T-cell (primary cell): ENCODE measurements at regions not wholly inside any gene's neighbourhood (a gene's known extent, or its start where the extent isn't known, plus 50 kb on each side); places are given as distances from the start of the nearest gene placed in this dataset.

Experiments used
- ATAC-seq, 4 experiments: fragments of 200-7000 bp in 3 of 4; fragments of 150-1000 bp in 1 of 4; cut with Tn5 transposase; replicated peaks in 1 of 4; 1 replicate in 3 of 4; 2 replicates in 1 of 4; pipeline ENCODE4 v1.10.0; 2021; ENCODE audit warnings: moderate library complexity in 3 of 4, mild to moderate bottlenecking in 2 of 4, moderate number of reproducible peaks in 1 of 4
- CTCF ChIA-PET, 2 donors: fragments of 300-600 bp; sonication (Branson Sonifier 250); formaldehyde crosslinking; loops; one replicate each; lab custom pipeline; 2022; ENCODE audit warnings: antibody characterized with exemption in 2 of 2; lab: Charles Lee
- POLR2A ChIA-PET, 2 donors: fragments of 300-600 bp; sonication (Branson Sonifier 250); formaldehyde crosslinking; loops; one replicate each; lab custom pipeline; 2022; ENCODE audit warnings: antibody characterized with exemption in 2 of 2; lab: Charles Lee
- DNase-seq, 35 experiments: peaks; one replicate each; pipeline versions ENCODE4 v3.0.0 to v3.0.0-alpha.2; 2013 to 2023
- H3K27ac ChIP-seq: one replicate; pipeline ENCODE4 v1.5.1; 2013; ENCODE audit warnings: low read length
- H3K27me3 ChIP-seq, 2 experiments: replicated peaks in 1 of 2; 1 replicate in 1 of 2; 2 replicates in 1 of 2; pipeline versions ENCODE4 v1.6.1 to v1.7.0; 2013; ENCODE audit warnings: low read length in 1 of 2, mixed read lengths in 1 of 2; ENCODE audit not compliant: control insufficient read depth in 2 of 2, insufficient read depth in 2 of 2; ENCODE audit errors: extremely low read depth in 1 of 2
- H3K36me3 ChIP-seq, 2 donors: 1 replicate in 1 of 2; 2 replicates in 1 of 2; pipeline versions ENCODE4 v1.6.1 to v1.7.0; 2013; ENCODE audit warnings: low read length in 1 of 2; ENCODE audit not compliant: control insufficient read depth in 2 of 2, insufficient read depth in 1 of 2; ENCODE audit errors: extremely low read depth in 1 of 2
- H3K4me1 ChIP-seq, 2 experiments: 1 replicate in 1 of 2; 2 replicates in 1 of 2; pipeline versions ENCODE4 v1.6.1 to v1.7.0; 2013; ENCODE audit warnings: low read length in 2 of 2, mixed read lengths in 1 of 2; ENCODE audit not compliant: insufficient read depth in 2 of 2, control insufficient read depth in 1 of 2; ENCODE audit errors: extremely low read depth in 1 of 2
- H3K4me3 ChIP-seq, 2 donors: 1 replicate in 1 of 2; 2 replicates in 1 of 2; pipeline versions ENCODE4 v1.5.1 to v1.7.0; 2013; ENCODE audit warnings: mild to moderate bottlenecking in 2 of 2, low read length in 1 of 2, moderate library complexity in 1 of 2; ENCODE audit not compliant: control insufficient read depth in 1 of 2; ENCODE audit errors: extremely low read depth in 1 of 2
- H3K9me3 ChIP-seq: 2 replicates; pipeline ENCODE4 v1.7.0; 2013
- H3K27ac Mint-ChIP-seq, 2 donors: one replicate each; pipeline ENCODE4 v1.8.0; 2020 to 2021; ENCODE audit warnings: mild to moderate bottlenecking in 2 of 2, mixed read lengths in 2 of 2
- H3K27me3 Mint-ChIP-seq, 2 donors: one replicate each; pipeline ENCODE4 v1.8.0; 2021 to 2022; ENCODE audit warnings: mixed read lengths in 2 of 2
- H3K36me3 Mint-ChIP-seq: one replicate; pipeline ENCODE4 v1.8.0; 2021; ENCODE audit warnings: mixed read lengths
- H3K4me1 Mint-ChIP-seq, 3 donors: one replicate each; pipeline ENCODE4 v1.8.0; 2020 to 2022; ENCODE audit warnings: mixed read lengths in 3 of 3, mild to moderate bottlenecking in 1 of 3
- H3K4me3 Mint-ChIP-seq, 3 donors: one replicate each; pipeline ENCODE4 v1.8.0; 2020 to 2022; ENCODE audit warnings: mild to moderate bottlenecking in 3 of 3, mixed read lengths in 3 of 3, moderate library complexity in 3 of 3
- H3K9me3 Mint-ChIP-seq, 3 donors: one replicate each; pipeline ENCODE4 v1.8.0; 2020 to 2022; ENCODE audit warnings: mixed read lengths in 3 of 3
- whole genome bisulfite sequencing: methylation state at CpG from one replicate; pipeline ENCODE4 v1.1.5; 2013; ENCODE audit warnings: missing lambda C conversion rate; ENCODE audit not compliant: insufficient coverage; 5-methylcytosine and 5-hydroxymethylcytosine counted together

DNA sequence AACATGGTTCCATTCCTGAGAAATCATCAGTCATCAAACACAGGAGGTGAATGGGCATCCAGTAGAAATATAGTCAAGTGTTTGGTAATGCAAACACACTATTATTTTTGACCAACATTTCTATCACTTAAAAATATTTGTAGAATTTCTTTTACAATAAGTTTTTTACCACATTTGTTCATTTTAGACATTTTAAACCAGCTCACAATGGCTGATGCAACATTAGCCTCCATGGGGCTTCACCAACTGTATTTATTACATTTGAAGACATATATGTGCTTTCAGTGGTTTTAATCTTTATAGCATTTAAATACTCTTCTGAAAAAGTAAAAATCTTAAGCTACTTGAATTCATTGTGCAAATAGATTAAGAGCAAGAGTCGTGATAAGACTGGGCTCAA, 1201.4 kb upstream of the TMEM132C start:
- no peaks in the 10 kb centered on the region for H3K36me3 Mint-ChIP-seq
- peaks cover 0 to 2% of the 10 kb centered on the region in 2 donors for H3K27me3 Mint-ChIP-seq
- Histone ChIP-seq H3K4me3 (no peak overlapping the region), H3K27me3 (peaks cover 0 to 7% of the 10 kb centered on the region in 2 experiments), H3K27ac (no peak overlapping the region), H3K9me3 (no peaks in the 10 kb centered on the region), H3K4me1 (no peaks in the 10 kb centered on the region), H3K36me3 (no peaks in the 10 kb centered on the region)
- no peak overlapping the region for H3K27ac Mint-ChIP-seq
- WGBS = no CpG with 5 or more reads among the region's 1 CpG
- no peak for DNase-seq
- no peak for ATAC-seq
- no peak overlapping the region for H3K4me3 Mint-ChIP-seq
- H3K9me3 Mint-ChIP-seq = peaks cover 0 to 6% (median 0%) of the 10 kb centered on the region in 3 donors
- ChIA-PET CTCF (no interaction called here), POLR2A (no interaction called here)
- H3K4me1 Mint-ChIP-seq = no peaks in the 10 kb centered on the region

DNA sequence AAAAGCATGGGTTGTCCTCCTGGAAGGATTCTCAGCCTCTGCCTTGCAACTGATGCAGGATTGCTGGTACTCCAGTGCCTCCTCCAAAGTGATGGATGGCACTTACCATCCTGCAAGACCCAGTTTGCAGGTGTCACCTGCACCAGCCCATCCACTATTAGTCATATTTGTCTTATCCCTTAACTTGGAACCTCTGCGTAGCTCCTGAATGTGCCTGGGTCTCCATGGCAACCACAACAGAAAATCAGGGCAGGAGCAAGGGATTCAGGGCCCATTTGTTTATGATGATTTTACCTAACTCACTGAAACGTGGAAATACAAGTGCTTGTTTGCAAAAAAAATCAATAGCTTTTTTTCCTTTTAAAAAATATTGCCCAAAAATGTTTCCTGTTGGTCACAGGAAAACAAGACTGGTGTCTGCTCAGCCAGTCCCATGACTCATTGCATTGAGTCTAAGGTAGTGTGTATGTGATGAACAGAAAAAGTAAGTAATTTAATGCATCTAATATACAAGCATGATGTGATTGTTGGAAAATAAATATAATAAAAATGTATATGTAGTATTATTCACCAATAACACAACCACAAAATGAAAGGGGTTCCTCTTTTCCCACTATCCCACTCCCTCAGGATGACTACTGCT, 1196.3 kb upstream of the TMEM132C start:
- Mint-ChIP-seq H3K27ac (no peak overlapping the region), H3K4me3 (no peak overlapping the region), H3K4me1 (no peaks in the 10 kb centered on the region), H3K27me3 (peaks cover 5 to 8% of the 10 kb centered on the region in 2 donors), H3K9me3 (no peaks in the 10 kb centered on the region), H3K36me3 (no peaks in the 10 kb centered on the region)
- ChIA-PET POLR2A (no interaction called here), CTCF (no interaction called here)
- 0% methylated on average over 1 of the region's 2 CpGs for WGBS
- H3K4me1 ChIP-seq = no peaks in the 10 kb centered on the region
- no peaks in the 10 kb centered on the region for H3K9me3 ChIP-seq
- no peaks in the 10 kb centered on the region for H3K27me3 ChIP-seq
- DNase-seq (no peak), ATAC-seq (no peak)
- no peak overlapping the region for H3K27ac ChIP-seq
- no peaks in the 10 kb centered on the region for H3K36me3 ChIP-seq
- no peak overlapping the region for H3K4me3 ChIP-seq

DNA sequence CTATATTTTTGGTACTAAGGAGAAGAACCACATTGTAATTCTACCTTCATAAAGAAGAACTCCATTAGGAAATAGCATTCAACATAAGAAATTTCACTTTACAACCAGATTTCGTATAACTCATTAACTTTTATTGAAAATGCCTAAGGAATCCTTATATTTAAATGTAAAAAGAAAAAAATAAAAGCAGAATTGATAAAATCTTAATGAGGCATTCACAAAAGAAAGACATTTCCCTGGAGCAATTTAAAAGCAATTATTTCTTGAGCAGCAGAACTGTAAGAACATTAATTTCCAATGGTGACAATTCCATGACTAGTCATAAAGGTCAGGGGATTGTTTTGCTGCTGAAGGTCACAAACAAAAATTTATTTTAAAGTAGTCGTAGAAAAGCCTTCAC, 1192.8 kb upstream of the TMEM132C start:
- H3K4me3 Mint-ChIP-seq = no peak overlapping the region
- Histone ChIP-seq H3K4me3 (no peak overlapping the region), H3K9me3 (no peaks in the 10 kb centered on the region), H3K4me1 (no peaks in the 10 kb centered on the region), H3K27ac (no peak overlapping the region), H3K27me3 (no peaks in the 10 kb centered on the region), H3K36me3 (no peaks in the 10 kb centered on the region)
- POLR2A ChIA-PET = no interaction called here
- no peak overlapping the region for H3K27ac Mint-ChIP-seq
- no peak for ATAC-seq
- H3K27me3 Mint-ChIP-seq = peaks cover 10 to 19% of the 10 kb centered on the region in 2 donors
- no peak for DNase-seq
- no peaks in the 10 kb centered on the region for H3K4me1 Mint-ChIP-seq
- H3K36me3 Mint-ChIP-seq = no peaks in the 10 kb centered on the region
- no peaks in the 10 kb centered on the region for H3K9me3 Mint-ChIP-seq
- WGBS = 100% methylated on average over 1 of the region's 2 CpGs
- CTCF ChIA-PET = no interaction called here

DNA sequence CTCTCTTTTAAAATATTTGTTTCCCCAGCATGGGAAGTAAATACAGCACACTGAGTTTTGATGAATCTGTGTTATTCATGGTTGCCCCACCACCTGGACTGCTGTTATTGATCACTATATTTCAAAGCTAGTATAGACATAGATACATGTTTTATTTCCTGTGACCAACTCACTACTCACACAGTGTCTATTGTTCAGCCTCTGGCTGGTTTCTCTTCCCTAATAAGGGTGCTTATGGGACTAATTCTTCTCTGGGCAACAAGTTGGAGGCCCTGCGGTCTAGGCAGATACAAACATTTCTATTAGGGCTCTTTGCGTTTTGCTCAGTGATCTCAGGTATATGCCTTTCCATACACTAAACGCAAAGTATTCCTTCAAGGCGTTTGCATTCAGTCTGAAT, 1191.0 kb upstream of the TMEM132C start:
- ChIA-PET CTCF (no interaction called here), POLR2A (no interaction called here)
- Histone ChIP-seq H3K9me3 (no peaks in the 10 kb centered on the region), H3K4me1 (no peaks in the 10 kb centered on the region), H3K27ac (no peak overlapping the region), H3K4me3 (no peak overlapping the region), H3K27me3 (no peaks in the 10 kb centered on the region), H3K36me3 (no peaks in the 10 kb centered on the region)
- DNase-seq = no peak
- Mint-ChIP-seq H3K4me1 (no peaks in the 10 kb centered on the region), H3K27ac (no peak overlapping the region), H3K4me3 (no peak overlapping the region), H3K27me3 (peaks cover 9 to 21% of the 10 kb centered on the region in 2 donors), H3K9me3 (no peaks in the 10 kb centered on the region), H3K36me3 (no peaks in the 10 kb centered on the region)
- no peak for ATAC-seq
- 90% methylated on average over 2 of the region's 4 CpGs for WGBS

DNA sequence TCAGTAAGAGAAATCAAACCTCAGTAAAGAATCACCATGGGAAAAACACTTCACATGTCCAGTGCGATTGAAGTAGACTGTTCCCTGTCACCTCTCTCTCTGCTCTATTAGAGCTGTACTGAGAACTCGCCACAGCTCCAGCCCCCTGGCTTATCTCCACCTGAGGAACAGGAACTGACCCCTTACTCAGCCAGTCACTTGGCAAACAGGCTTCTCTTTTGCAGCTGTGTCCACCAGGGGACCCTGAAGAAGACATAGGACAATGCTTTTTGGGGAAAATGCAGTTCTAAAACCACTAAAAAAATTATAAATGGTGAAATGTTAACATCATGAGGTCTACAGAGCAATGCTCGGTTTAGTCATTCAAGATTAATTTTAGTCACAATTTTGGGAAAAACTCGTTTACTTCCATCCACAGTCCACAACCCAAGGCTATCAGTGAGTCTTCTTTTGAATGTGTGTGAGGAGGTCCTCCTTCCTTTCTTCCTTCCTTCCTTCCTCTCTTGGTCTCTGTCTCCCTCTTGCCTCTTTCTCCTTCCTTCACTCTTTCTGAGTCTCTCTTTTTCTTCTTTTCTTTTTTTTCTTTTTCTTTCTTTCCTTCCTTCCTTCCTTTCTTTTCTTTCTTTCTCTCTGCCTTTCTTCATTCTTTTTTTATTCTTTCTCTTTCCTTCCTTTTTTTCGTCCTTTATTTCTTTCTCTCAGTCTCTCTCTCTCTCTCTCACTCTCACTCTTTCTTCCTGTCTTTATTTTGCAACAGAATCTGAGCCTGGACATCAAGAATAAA, 1189.5 kb upstream of the TMEM132C start:
- Mint-ChIP-seq H3K27me3 (peaks cover 5 to 17% of the 10 kb centered on the region in 2 donors), H3K4me1 (no peaks in the 10 kb centered on the region), H3K27ac (no peak overlapping the region), H3K4me3 (no peak overlapping the region), H3K9me3 (no peaks in the 10 kb centered on the region), H3K36me3 (no peaks in the 10 kb centered on the region)
- H3K36me3 ChIP-seq = no peaks in the 10 kb centered on the region
- WGBS = 43% methylated on average over 1 of the region's 5 CpGs
- POLR2A ChIA-PET = no interaction called here
- CTCF ChIA-PET = no interaction called here
- no peak overlapping the region for H3K4me3 ChIP-seq
- no peak for DNase-seq
- no peaks in the 10 kb centered on the region for H3K9me3 ChIP-seq
- no peaks in the 10 kb centered on the region for H3K27me3 ChIP-seq
- no peak for ATAC-seq
- no peaks in the 10 kb centered on the region for H3K4me1 ChIP-seq
- no peak overlapping the region for H3K27ac ChIP-seq

DNA sequence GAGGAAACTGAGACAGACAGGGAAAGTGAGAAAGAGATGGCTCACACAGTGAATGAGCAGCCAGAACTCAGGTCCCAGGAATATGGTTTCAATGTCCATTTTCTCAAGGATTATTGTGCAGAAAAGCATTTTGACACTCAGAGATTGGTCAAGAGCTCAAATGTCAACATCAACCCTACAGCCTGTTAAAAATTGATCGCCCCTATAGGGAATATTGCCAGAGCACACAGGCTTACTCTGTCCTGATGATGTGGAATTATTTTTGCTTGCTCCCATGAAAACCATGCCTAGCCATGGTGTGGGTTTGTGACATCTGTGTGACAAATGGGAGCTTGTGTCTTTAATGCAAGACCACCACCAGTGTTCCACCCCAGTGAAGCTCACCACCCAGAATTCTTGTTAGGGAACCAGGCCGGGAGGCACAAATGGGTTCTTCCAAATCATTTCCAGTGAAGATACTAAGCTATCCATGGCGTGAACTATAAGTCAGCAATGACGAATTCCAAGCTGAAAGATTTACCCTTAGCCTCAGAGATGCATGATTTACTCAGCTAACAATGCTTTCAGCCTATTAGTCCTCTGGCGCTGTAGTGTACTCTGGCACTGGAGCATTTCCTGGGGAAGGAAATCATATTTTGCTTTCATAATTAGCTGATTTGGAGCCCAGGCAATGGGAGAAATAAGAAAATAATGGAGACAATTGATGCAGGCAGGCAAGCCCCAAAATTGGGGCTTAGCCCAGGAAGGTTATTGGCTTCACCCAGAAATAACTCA, 1188.2 kb upstream of the TMEM132C start:
- ATAC-seq (no peak), DNase-seq (no peak)
- Histone ChIP-seq H3K9me3 (no peaks in the 10 kb centered on the region), H3K27ac (no peak overlapping the region), H3K36me3 (no peaks in the 10 kb centered on the region), H3K4me3 (no peak overlapping the region), H3K4me1 (peaks cover 0 to 2% of the 10 kb centered on the region in 2 experiments), H3K27me3 (no peaks in the 10 kb centered on the region)
- Mint-ChIP-seq H3K9me3 (no peaks in the 10 kb centered on the region), H3K4me3 (no peak overlapping the region), H3K36me3 (no peaks in the 10 kb centered on the region), H3K4me1 (peaks cover 5 to 8% (median 7%) of the 10 kb centered on the region in 3 donors), H3K27me3 (peaks cover 5 to 17% of the 10 kb centered on the region in 2 donors), H3K27ac (no peak overlapping the region)
- 77% methylated on average over 3 of the region's 5 CpGs for whole genome bisulfite sequencing
- POLR2A ChIA-PET = no interaction called here
- CTCF ChIA-PET = no interaction called here
